SK-N-SH (cell line): ENCODE measurements at regions not wholly inside any gene's neighbourhood (a gene's known extent, or its start where the extent isn't known, plus 50 kb on each side); places are given as distances from the start of the nearest gene placed in this dataset.

Source experiments
- CTCF ChIA-PET: fragments of 300-600, 350-600 bp; formaldehyde crosslinking; extraction: SDS; loops from one replicate; lab custom pipeline; 2021; lab: Yijun Ruan, JAX
- POLR2A ChIA-PET: fragments of 350-600 bp; sonication (Branson Sonifier 250); formaldehyde crosslinking; extraction: SDS; loops from one replicate; lab custom pipeline; 2020; ENCODE audit warnings: antibody characterized with exemption, inconsistent platforms; lab: Yijun Ruan, JAX
- DNase-seq: peaks from one replicate; pipeline ENCODE4 v3.0.0; 2012
- H2AFZ ChIP-seq: fragments of 200-600 bp; sonication (generic); 2 replicates; pipeline ENCODE4 v1.8.1; 2016; ENCODE audit warnings: antibody characterized with exemption, mild to moderate bottlenecking, low read depth
- H3F3A ChIP-seq: fragments of 200-600 bp; sonication (generic); replicated peaks from 2 replicates; pipeline ENCODE3; 2016; ENCODE audit warnings: antibody characterized with exemption, mild to moderate bottlenecking; ENCODE audit not compliant: insufficient read depth
- H3K27ac ChIP-seq, 2 experiments: fragments of 200-500 bp in 1 of 2; fragments of 200-600 bp in 1 of 2; sonication (Bioruptor generic) in 1 of 2; sonication (generic), shearing (Covaris generic) in 1 of 2; 2 replicates each; pipeline versions ENCODE4 v1.5.1 to v1.6.1; 2014 to 2016; ENCODE audit warnings: low read depth in 2 of 2, inconsistent platforms in 1 of 2, low read length in 1 of 2, mild to moderate bottlenecking in 1 of 2, mixed read lengths in 1 of 2
- H3K27me3 ChIP-seq: fragments of 200-600 bp; sonication (generic), shearing (Covaris generic); 2 replicates; pipeline ENCODE4 v1.6.1; 2016; ENCODE audit warnings: mixed run types; ENCODE audit not compliant: insufficient read depth
- H3K36me3 ChIP-seq, 2 experiments: fragments of 200-500 bp in 1 of 2; fragments of 200-600 bp in 1 of 2; sonication (Bioruptor generic) in 1 of 2; sonication (generic) in 1 of 2; replicated peaks in 1 of 2; 2 replicates each; pipeline versions ENCODE3 to v1.5.1; 2014 to 2016; ENCODE audit warnings: low read length in 1 of 2, mild to moderate bottlenecking in 1 of 2; ENCODE audit not compliant: insufficient read depth in 2 of 2, control insufficient read depth in 1 of 2
- H3K4me1 ChIP-seq, 2 experiments: fragments of 200-500 bp in 1 of 2; fragments of 200-600 bp in 1 of 2; sonication (Bioruptor generic) in 1 of 2; sonication (generic), shearing (Covaris generic) in 1 of 2; 2 replicates each; pipeline versions ENCODE4 v1.5.1 to v1.6.1; 2014 to 2016; ENCODE audit warnings: low read depth in 1 of 2, low read length in 1 of 2, mixed run types in 1 of 2; ENCODE audit not compliant: insufficient read depth in 2 of 2, control insufficient read depth in 1 of 2
- H3K4me2 ChIP-seq: fragments of 200-600 bp; sonication (generic), shearing (Covaris generic); 2 replicates; pipeline ENCODE4 v1.6.1; 2017; ENCODE audit warnings: mixed run types
- H3K4me3 ChIP-seq, 2 experiments: fragments of 200-500 bp in 1 of 2; fragments of 200-600 bp in 1 of 2; sonication (Bioruptor generic) in 1 of 2; sonication (generic), shearing (Covaris generic) in 1 of 2; 2 replicates each; pipeline versions ENCODE4 v1.5.1 to v1.8.1; 2014 to 2016; ENCODE audit warnings: low read depth in 2 of 2, inconsistent platforms in 1 of 2, low read length in 1 of 2, mild to moderate bottlenecking in 1 of 2, mixed read lengths in 1 of 2, moderate library complexity in 1 of 2
- H3K79me2 ChIP-seq: fragments of 200-600 bp; sonication (generic); 2 replicates; pipeline ENCODE4 v1.8.1; 2017; ENCODE audit warnings: mild to moderate bottlenecking; ENCODE audit not compliant: insufficient read depth
- H3K9ac ChIP-seq: fragments of 200-600 bp; sonication (generic); 2 replicates; pipeline ENCODE4 v1.6.1; 2017; ENCODE audit warnings: mixed run types
- H3K9me2 ChIP-seq: fragments of 200-600 bp; sonication (generic); 2 replicates; pipeline ENCODE4 v1.6.1; 2017; ENCODE audit warnings: mixed run types
- H3K9me3 ChIP-seq: fragments of 200-600 bp; sonication (generic); 2 replicates; pipeline ENCODE4 v1.6.1; 2017; ENCODE audit warnings: mixed run types, mild to moderate bottlenecking, moderate library complexity
- H4K20me1 ChIP-seq: fragments of 200-600 bp; sonication (generic); 2 replicates; pipeline ENCODE4 v1.6.1; 2017; ENCODE audit warnings: mild to moderate bottlenecking, mixed run types; ENCODE audit not compliant: insufficient read depth
- CHD2 ChIP-seq: fragments of 150-350 bp; IDR thresholded peaks from 2 replicates; pipeline ENCODE4 v1.6.1; 2018; ENCODE audit warnings: low read length; ENCODE audit not compliant: partially characterized antibody
- FOSL2 ChIP-seq: IDR thresholded peaks from 2 replicates; pipeline ENCODE4 v1.4.0; 2012; ENCODE audit warnings: low read depth, mild to moderate bottlenecking, moderate library complexity, borderline replicate concordance
- FOXM1 ChIP-seq: IDR thresholded peaks from 2 replicates; pipeline ENCODE4 v1.4.0; 2012; ENCODE audit warnings: low read depth, mild to moderate bottlenecking
- GABPA ChIP-seq: IDR thresholded peaks from 2 replicates; pipeline ENCODE4 v1.4.0; 2012; ENCODE audit warnings: low read depth, mild to moderate bottlenecking
- GATA2 ChIP-seq: sonication (generic); formaldehyde crosslinking; IDR thresholded peaks from 2 replicates; pipeline ENCODE4 v1.5.0; 2020; ENCODE audit warnings: mild to moderate bottlenecking, missing genetic modification reagents
- MXI1 ChIP-seq: IDR thresholded peaks from 2 replicates; pipeline ENCODE4 v1.6.1; 2012; ENCODE audit warnings: mild to moderate bottlenecking, low read depth, low read length, improper control_type of control experiment
- NRF1 ChIP-seq: IDR thresholded peaks from 2 replicates; pipeline ENCODE4 v1.6.1; 2012; ENCODE audit warnings: low read depth, mild to moderate bottlenecking, low read length
- RAD21 ChIP-seq: IDR thresholded peaks from 2 replicates; pipeline ENCODE4 v1.6.1; 2012; ENCODE audit warnings: mild to moderate bottlenecking, low read length
- RCOR1 ChIP-seq: fragments of 150-350 bp; IDR thresholded peaks from 2 replicates; pipeline ENCODE4 v1.6.1; 2017; ENCODE audit warnings: antibody characterized with exemption, low read length
- RFX5 ChIP-seq: IDR thresholded peaks from 2 replicates; pipeline ENCODE4 v1.6.1; 2012; ENCODE audit warnings: mild to moderate bottlenecking, improper control_type of control experiment, low read length
- SIN3A ChIP-seq: IDR thresholded peaks from 2 replicates; pipeline ENCODE4 v1.6.1; 2012; ENCODE audit warnings: low read depth, mild to moderate bottlenecking, low read length, moderate library complexity, borderline replicate concordance
- SMC3 ChIP-seq: IDR thresholded peaks from 2 replicates; pipeline ENCODE4 v1.6.1; 2012; ENCODE audit warnings: low read depth, low read length, improper control_type of control experiment
- TAF1 ChIP-seq: IDR thresholded peaks from 2 replicates; pipeline ENCODE4 v1.6.1; 2012; ENCODE audit warnings: low read depth, mild to moderate bottlenecking, low read length, moderate library complexity, borderline replicate concordance
- TCF12 ChIP-seq: IDR thresholded peaks from 2 replicates; pipeline ENCODE4 v1.4.0; 2012
- USF2 ChIP-seq: fragments of 150-350 bp; IDR thresholded peaks from 2 replicates; pipeline ENCODE4 v1.6.1; 2017; ENCODE audit warnings: antibody characterized with exemption, low read length, low read depth, borderline replicate concordance
- ZBTB33 ChIP-seq: IDR thresholded peaks from 2 replicates; pipeline ENCODE4 v1.4.0; 2012; ENCODE audit warnings: low read depth, borderline replicate concordance
- whole genome bisulfite sequencing: methylation state at CpG from one replicate; pipeline ENCODE4 v1.1.6; 2017; ENCODE audit warnings: low lambda C conversion rate; 5-methylcytosine and 5-hydroxymethylcytosine counted together
- TF ChIP-seq, protein P1 (sequence below): fragments of 150-350 bp; IDR thresholded peaks from 2 replicates; pipeline ENCODE4 v1.6.1; 2016; ENCODE audit warnings: mild to moderate bottlenecking, low read depth, low read length
- TF ChIP-seq, protein P2 (sequence below): fragments of 200-600 bp; sonication (generic); IDR thresholded peaks from 2 replicates; pipeline ENCODE4 v1.6.1; 2017; ENCODE audit warnings: antibody characterized with exemption, mild to moderate bottlenecking, moderate library complexity
- TF ChIP-seq, protein P3 (sequence below): IDR thresholded peaks from 2 replicates; pipeline ENCODE4 v1.4.0; 2012; ENCODE audit warnings: low read depth, borderline replicate concordance

GRCh38 chr2:143975216-143975615 lies 544.7 kb downstream of the ZEB2 start:
- DNase-seq: no peak
- H3K9me3 ChIP-seq: no peaks in the 10 kb centered on the region
- H3K4me1 ChIP-seq: no peaks in the 10 kb centered on the region
- WGBS: 89% methylated on average over 1 of the region's 1 CpG
- H2AFZ ChIP-seq: no peak overlapping the region
- H3K27ac ChIP-seq: no peak overlapping the region
- H3K36me3 ChIP-seq: no peaks in the 10 kb centered on the region
- ChIA-PET CTCF (interaction anchor here (0.9 kb wide), 1 partner anchor 21 kb away, joined by 4 read pairs; no protein-coding TSS in a partner anchor), POLR2A (interaction anchor here (0.6 kb wide), 1 partner anchor 604 kb away, joined by 3 read pairs; no protein-coding TSS in a partner anchor)
- H3K4me3 ChIP-seq: no peak overlapping the region
- no peaks in the 10 kb centered on the region for H3K27me3 ChIP-seq
- no peaks in the 10 kb centered on the region for H3K79me2 ChIP-seq
- H4K20me1 ChIP-seq: no peaks in the 10 kb centered on the region
- no peaks in the 10 kb centered on the region for H3F3A ChIP-seq
- H3K9ac ChIP-seq: no peak overlapping the region
- H3K9me2 ChIP-seq: no peaks in the 10 kb centered on the region
- TF ChIP-seq TCF12 (no peak), SMC3 (no peak), GABPA (no peak), USF2 (no peak), SIN3A (no peak), GATA2 (CRISPR knock-in tag) (no peak), FOXM1 (no peak)
- no peak overlapping the region for H3K4me2 ChIP-seq

DNA sequence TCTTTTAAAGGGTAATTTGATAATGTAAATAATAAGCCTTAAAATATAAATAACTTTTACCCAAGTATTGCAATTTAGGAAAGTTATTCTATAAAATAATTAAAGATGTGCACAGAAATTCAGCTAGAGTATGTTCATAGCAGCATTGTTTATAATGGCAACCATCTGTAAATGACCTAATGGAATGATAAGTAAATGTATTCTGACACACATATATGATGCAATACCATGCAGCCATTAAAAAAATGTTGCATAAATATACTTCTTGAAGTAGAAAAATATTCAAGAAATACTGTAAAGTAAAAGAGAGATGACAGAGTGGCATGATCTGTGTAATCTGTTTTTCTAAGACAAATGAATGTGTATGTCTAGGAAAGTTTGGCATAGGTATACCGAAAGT lies 545.7 kb downstream of the ZEB2 start:
- Histone ChIP-seq H3K9me3 (no peaks in the 10 kb centered on the region), H4K20me1 (no peaks in the 10 kb centered on the region), H3K4me2 (no peak overlapping the region), H3K79me2 (no peaks in the 10 kb centered on the region), H3K36me3 (no peaks in the 10 kb centered on the region), H2AFZ (no peak overlapping the region), H3K4me1 (no peaks in the 10 kb centered on the region), H3K27me3 (no peaks in the 10 kb centered on the region), H3F3A (no peaks in the 10 kb centered on the region), H3K4me3 (no peak overlapping the region), H3K27ac (no peak overlapping the region), H3K9me2 (no peaks in the 10 kb centered on the region), H3K9ac (no peak overlapping the region)
- ChIA-PET POLR2A (no interaction called here), CTCF (no interaction called here)
- DNase-seq: no peak
- WGBS: 86% methylated on average over 1 of the region's 1 CpG
- no peak for TF ChIP-seq SIN3A
- no peak for TF ChIP-seq GATA2 (CRISPR knock-in tag)
- TF ChIP-seq, protein P1, sequence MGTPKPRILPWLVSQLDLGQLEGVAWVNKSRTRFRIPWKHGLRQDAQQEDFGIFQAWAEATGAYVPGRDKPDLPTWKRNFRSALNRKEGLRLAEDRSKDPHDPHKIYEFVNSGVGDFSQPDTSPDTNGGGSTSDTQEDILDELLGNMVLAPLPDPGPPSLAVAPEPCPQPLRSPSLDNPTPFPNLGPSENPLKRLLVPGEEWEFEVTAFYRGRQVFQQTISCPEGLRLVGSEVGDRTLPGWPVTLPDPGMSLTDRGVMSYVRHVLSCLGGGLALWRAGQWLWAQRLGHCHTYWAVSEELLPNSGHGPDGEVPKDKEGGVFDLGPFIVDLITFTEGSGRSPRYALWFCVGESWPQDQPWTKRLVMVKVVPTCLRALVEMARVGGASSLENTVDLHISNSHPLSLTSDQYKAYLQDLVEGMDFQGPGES: no peak
- no peak for TF ChIP-seq ZBTB33
- no peak for TF ChIP-seq NRF1
- no peak for TF ChIP-seq CHD2
- TF ChIP-seq, protein P2, sequence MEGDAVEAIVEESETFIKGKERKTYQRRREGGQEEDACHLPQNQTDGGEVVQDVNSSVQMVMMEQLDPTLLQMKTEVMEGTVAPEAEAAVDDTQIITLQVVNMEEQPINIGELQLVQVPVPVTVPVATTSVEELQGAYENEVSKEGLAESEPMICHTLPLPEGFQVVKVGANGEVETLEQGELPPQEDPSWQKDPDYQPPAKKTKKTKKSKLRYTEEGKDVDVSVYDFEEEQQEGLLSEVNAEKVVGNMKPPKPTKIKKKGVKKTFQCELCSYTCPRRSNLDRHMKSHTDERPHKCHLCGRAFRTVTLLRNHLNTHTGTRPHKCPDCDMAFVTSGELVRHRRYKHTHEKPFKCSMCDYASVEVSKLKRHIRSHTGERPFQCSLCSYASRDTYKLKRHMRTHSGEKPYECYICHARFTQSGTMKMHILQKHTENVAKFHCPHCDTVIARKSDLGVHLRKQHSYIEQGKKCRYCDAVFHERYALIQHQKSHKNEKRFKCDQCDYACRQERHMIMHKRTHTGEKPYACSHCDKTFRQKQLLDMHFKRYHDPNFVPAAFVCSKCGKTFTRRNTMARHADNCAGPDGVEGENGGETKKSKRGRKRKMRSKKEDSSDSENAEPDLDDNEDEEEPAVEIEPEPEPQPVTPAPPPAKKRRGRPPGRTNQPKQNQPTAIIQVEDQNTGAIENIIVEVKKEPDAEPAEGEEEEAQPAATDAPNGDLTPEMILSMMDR: no peak
- TF ChIP-seq, protein P3, sequence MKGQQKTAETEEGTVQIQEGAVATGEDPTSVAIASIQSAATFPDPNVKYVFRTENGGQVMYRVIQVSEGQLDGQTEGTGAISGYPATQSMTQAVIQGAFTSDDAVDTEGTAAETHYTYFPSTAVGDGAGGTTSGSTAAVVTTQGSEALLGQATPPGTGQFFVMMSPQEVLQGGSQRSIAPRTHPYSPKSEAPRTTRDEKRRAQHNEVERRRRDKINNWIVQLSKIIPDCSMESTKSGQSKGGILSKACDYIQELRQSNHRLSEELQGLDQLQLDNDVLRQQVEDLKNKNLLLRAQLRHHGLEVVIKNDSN: no peak
- TF ChIP-seq MXI1: no peak
- no peak for TF ChIP-seq TAF1
- no peak for TF ChIP-seq GABPA
- no peak for TF ChIP-seq RFX5
- no peak for TF ChIP-seq RCOR1
- no peak for TF ChIP-seq SMC3
- TF ChIP-seq RAD21: no peak
- no peak for TF ChIP-seq FOSL2
